ENCODE measurements at regions not wholly inside any gene's neighbourhood (a gene's known extent, or its start where the extent isn't known, plus 50 kb on each side); places are given as distances from the start of the nearest gene placed in this dataset.

DNA sequence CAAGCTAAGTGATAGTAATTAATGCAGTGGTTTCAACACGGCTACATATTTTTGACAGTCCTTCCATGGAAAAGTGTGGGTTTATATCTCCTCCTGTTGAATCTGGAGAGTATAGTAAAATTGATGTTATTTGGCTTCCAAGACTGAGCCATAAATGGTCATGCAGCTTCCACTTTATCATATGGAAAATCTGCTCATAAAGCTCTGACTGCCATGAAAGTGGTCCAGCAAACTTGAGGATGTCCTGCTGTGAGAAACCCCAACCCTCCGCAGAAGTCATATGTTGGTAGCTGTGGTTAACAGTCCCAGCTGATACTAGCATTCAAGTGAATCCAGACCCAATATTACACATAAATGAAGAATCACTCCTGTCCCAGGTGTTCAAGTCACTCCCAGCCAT, 378.3 kb downstream of the KCTD16 start:
- H3K4me3 ChIP-seq (ENCODE audit: low read depth, low read length): no peak overlapping the region
- no peak for DNase-seq (ENCODE audit: low read depth)
- TF ChIP-seq MYC (IDR thresholded peaks at IDR 0.05; ENCODE audit: low read depth, low read length) (no peak), POLR2A (IDR thresholded peaks at IDR 0.05; ENCODE audit: extremely low read depth, insufficient read length) (no peak)
- TF ChIP-seq, protein P1, sequence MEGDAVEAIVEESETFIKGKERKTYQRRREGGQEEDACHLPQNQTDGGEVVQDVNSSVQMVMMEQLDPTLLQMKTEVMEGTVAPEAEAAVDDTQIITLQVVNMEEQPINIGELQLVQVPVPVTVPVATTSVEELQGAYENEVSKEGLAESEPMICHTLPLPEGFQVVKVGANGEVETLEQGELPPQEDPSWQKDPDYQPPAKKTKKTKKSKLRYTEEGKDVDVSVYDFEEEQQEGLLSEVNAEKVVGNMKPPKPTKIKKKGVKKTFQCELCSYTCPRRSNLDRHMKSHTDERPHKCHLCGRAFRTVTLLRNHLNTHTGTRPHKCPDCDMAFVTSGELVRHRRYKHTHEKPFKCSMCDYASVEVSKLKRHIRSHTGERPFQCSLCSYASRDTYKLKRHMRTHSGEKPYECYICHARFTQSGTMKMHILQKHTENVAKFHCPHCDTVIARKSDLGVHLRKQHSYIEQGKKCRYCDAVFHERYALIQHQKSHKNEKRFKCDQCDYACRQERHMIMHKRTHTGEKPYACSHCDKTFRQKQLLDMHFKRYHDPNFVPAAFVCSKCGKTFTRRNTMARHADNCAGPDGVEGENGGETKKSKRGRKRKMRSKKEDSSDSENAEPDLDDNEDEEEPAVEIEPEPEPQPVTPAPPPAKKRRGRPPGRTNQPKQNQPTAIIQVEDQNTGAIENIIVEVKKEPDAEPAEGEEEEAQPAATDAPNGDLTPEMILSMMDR (IDR thresholded peaks at IDR 0.05; ENCODE audit: low read depth, low read length): no peak
- TF ChIP-seq, protein P2, sequence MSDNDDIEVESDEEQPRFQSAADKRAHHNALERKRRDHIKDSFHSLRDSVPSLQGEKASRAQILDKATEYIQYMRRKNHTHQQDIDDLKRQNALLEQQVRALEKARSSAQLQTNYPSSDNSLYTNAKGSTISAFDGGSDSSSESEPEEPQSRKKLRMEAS (IDR thresholded peaks at IDR 0.05; ENCODE audit: low read depth, low read length): no peak

DNA sequence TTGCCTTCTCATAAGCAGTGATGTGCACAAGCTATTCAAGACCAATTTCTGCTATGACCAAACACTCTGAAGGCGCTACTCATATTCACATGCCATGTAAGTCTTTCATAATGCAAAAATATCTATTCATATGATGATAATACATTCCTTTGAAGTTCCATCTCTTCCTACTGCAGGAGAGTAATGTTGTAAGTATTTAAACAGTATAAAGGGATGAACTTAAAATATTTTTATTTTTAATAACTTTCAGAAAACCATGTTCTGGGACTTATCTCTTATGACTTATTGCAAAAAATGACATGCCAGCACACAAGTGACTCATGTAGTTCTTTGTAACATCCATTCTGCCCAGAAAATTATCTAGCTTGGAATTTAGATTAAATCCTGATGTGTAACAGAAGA, 376.4 kb downstream of the KCTD16 start:
- H3K4me3 ChIP-seq (ENCODE audit: low read depth, low read length): no peak overlapping the region
- DNase-seq (ENCODE audit: low read depth): no peak
- no peak for TF ChIP-seq MYC (IDR thresholded peaks at IDR 0.05; ENCODE audit: low read depth, low read length)
- TF ChIP-seq, protein P2 (IDR thresholded peaks at IDR 0.05; ENCODE audit: low read depth, low read length): no peak
- no peak for TF ChIP-seq POLR2A (IDR thresholded peaks at IDR 0.05; ENCODE audit: extremely low read depth, insufficient read length)
- TF ChIP-seq, protein P1 (IDR thresholded peaks at IDR 0.05; ENCODE audit: low read depth, low read length): no peak

DNA sequence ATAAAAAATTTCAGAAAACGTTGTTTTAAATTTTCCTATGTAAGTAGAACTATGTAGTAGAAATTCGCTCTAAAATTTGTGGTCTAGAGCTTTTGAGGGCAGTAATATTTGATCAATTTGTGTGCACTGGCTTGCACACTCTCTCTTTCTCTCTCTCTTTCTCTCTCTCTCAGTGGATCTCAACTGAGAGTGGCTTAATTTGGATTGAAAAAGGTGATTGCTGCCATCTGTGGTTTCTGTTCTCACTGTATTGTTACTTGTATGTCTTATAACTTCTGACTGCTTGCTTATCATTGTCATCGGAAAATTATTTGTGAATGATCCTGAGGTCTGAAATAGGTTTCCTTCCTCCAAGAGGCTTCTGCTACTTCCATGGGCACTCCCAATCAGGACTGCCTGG, 368.2 kb downstream of the KCTD16 start:
- TF ChIP-seq, protein P1 (IDR thresholded peaks at IDR 0.05; ENCODE audit: low read depth, low read length): no peak
- TF ChIP-seq POLR2A (IDR thresholded peaks at IDR 0.05; ENCODE audit: extremely low read depth, insufficient read length) (no peak), MYC (IDR thresholded peaks at IDR 0.05; ENCODE audit: low read depth, low read length) (no peak)
- TF ChIP-seq, protein P2 (IDR thresholded peaks at IDR 0.05; ENCODE audit: low read depth, low read length): no peak
- no peak for DNase-seq (ENCODE audit: low read depth)
- no peak overlapping the region for H3K4me3 ChIP-seq (ENCODE audit: low read depth, low read length)

Measured in NB4 (cell line).